Fibroblast of pulmonary artery (primary cell): ENCODE measurements at regions not wholly inside any gene's neighbourhood (a gene's known extent, or its start where the extent isn't known, plus 50 kb on each side); places are given as distances from the start of the nearest gene placed in this dataset.
"Not testable (repeated sequence)": the region's sequence is repeated elsewhere in the genome, so short reads cannot be mapped to it uniquely, and the experiment has no call there.

Experiments used
- DNase-seq: peaks from one replicate; pipeline ENCODE4 v3.0.0-alpha.2; 2010; ENCODE audit warnings: low read depth
- H3K4me3 ChIP-seq: replicated peaks from 2 replicates; pipeline ENCODE4 v1.5.1; 2011; ENCODE audit warnings: low read depth, mild to moderate bottlenecking, control low read depth, low read length, moderate library complexity
- CTCF ChIP-seq: IDR thresholded peaks from 2 replicates; pipeline ENCODE4 v1.5.1; 2011; ENCODE audit warnings: mild to moderate bottlenecking, control low read depth, low read length, inconsistent platforms; ENCODE audit errors: missing control alignments

GRCh38 chr2:59236723-59237122, 995.6 kb upstream of the FANCL start:
- no peak for TF ChIP-seq CTCF
- DNase-seq, result peak; percentile 15
- no peak overlapping the region for H3K4me3 ChIP-seq

DNA sequence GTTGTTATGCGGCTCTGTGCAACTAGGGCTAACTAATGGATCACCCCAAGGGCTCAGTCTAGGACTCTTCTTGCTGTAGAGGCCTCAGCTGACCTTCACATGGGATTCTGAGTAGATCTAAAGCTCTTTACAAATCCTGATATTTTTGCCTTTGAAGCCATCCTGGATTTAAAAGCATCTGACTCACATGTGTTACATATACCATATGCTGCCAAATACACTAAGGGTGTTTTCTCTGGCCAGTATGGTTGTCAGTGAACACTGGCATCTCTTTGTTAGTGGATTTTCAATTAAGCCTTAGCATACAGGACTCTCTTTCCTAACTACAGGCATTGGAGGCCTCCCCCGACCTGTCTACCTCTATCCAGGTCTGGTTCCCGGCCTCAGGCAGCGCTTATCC, 992.8 kb upstream of the FANCL start:
- no peak for DNase-seq
- TF ChIP-seq CTCF, result no peak
- no peak overlapping the region for H3K4me3 ChIP-seq

DNA sequence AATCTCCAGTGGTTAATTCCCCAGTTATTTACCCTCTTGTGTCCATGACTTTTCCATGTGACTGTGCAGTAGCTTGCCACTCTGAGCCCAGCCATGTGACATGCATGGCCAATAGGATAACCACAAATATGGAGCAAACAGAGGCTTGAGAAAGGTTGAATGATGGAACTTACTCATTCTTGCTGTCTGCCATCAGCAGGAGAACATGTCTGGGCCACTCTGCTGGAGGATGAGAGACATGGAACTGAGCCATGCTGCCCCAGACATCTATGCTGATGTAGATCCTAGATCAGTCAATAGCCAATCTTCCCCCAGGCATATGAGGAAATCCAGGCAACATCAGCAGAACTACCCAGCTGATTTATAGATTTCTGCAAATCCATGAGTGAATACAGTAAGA, 992.3 kb upstream of the FANCL start:
- no peak for TF ChIP-seq CTCF
- DNase-seq, result no peak
- no peak overlapping the region for H3K4me3 ChIP-seq

- DNase-seq, result no peak
- no peak overlapping the region for H3K4me3 ChIP-seq
- no peak for TF ChIP-seq CTCF
Measured at GRCh38 chr2:59232394-59233165, 991.5 kb upstream of the FANCL start.

DNA sequence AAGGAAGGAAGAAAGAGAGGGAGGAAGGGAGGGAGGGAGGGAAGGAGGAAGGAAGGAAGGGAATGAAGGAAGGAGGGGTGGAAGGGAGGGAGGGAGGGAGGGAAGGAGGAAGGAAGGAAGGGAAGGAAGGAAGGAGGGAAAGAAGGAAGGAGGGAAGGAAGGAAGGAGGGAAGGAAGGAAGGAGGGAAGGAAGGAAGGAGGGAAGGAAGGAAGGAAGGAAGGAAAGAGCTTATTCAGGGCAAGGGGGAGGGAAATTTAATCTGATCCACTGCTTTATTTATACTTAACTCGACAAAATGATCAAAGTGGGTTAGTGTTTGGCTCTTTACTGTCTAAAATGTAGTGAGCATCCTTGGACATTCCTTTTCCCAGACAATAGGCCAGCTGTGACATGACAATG, 985.2 kb upstream of the FANCL start:
- not testable (repeated sequence) for H3K4me3 ChIP-seq, DNase-seq

DNA sequence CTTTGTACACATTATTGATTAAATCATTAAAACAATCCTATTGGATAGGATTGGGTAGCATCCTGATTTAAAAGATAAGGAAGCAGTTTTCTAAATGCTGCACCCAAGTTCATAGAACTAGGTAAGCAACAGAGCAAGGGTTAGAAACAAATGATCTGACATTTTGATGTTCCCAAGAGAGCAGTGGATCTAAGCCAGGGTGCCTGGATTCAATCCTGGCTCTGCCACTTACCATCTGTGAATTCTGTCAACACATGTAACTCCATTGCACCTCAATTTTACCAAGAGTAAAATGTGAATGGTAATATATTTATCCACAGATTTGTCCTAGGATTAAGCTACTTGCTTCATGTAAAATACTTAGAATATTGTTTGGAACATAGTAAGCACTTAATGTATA, 982.6 kb upstream of the FANCL start:
- H3K4me3 ChIP-seq, result no peak overlapping the region
- no peak for DNase-seq
- no peak for TF ChIP-seq CTCF

DNA sequence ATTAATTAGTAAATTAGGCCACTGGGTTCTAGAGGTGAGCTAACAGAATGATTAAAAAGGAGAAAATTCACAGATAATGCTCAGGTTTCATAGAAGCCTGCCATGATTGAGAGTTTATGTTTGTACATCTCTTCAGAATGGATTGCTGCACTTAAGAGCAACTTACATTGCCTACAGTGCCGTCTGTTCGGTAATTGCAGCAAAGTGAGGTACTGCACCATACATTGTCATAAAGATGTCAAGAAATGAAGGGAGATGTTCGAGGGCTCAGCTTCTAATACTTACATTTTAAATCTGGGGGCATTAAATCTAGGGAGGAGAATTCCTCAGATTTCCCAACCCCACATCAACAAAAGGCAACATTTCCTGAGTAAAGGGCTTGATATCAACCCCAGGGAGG, 976.2 kb upstream of the FANCL start:
- H3K4me3 ChIP-seq, result no peak overlapping the region
- no peak for TF ChIP-seq CTCF
- DNase-seq, result no peak
